ENCODE measurements at regions not wholly inside any gene's neighbourhood (a gene's known extent, or its start where the extent isn't known, plus 50 kb on each side); places are given as distances from the start of the nearest gene placed in this dataset.
"Not testable (repeated sequence)": the region's sequence is repeated elsewhere in the genome, so short reads cannot be mapped to it uniquely, and the experiment has no call there.

DNA sequence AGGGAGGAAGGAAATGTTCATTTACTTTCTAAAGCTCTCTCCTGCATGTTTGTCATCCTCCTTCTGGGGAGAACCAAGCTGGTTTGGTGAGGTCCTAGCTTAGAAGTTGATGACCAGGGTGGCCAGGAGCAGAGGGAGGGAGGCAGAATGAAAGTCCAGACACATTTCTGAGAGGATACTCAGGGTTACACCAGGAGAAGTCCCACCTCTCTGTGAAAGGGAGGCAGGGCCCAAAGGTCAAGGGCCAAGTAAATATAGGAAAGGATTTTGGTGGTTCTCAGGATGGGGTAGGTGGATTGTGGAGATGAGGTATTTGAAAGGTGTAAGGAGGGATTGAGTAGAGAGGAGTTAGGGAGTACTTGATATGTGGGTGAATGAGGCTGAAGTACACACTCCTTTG, 58.0 kb upstream of the FBXO11 start:
- intact Hi-C loops (cut with micrococcal nuclease) = no loop called here
- Mint-ChIP-seq H3K9me3 (no peaks in the 10 kb centered on the region), H3K27me3 (peaks cover 12% of the 10 kb centered on the region), H3K4me1 (ENCODE audit: low read depth) (no peaks in the 10 kb centered on the region), H3K4me3 (no peak overlapping the region), H3K36me3 (no peaks in the 10 kb centered on the region), H3K27ac (no peak overlapping the region)
- no peak for DNase-seq
- ChIA-PET POLR2A (no interaction called here), CTCF (no interaction called here)

DNA sequence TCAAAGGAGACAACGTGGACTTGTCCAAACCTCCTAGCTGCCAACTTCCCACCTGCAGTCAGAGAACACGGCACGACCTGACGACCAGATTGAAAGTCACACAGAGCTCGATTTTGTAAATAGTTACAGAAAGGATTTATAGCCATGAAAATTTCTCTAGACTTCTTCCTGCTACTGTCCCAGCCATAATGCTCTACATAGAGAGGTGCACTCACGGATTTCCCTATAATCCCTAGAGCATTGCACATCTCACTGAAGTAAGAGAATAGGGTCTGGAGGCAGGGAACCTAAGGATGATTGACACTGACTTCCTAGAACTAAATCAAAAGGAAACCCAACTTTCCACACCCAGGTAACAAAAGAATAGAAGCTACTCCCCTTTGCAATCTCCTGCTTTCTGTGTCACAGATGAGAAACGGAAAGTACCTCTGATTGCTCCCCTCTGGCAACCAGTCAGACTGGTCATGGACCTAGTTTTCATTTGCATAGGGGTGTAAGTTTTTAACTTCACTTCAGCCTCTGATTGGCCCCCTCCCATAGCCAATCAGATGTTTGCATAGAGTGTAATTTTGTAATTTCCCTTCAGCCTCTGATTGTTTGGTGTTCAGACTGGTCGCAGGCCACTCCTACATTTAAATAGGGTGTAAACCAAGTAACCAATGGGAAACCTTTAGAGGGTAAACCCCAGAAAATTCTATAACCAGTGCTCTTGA, 58.6 kb upstream of the FBXO11 start:
- ChIA-PET CTCF (no interaction called here), POLR2A (no interaction called here)
- no peaks in the 10 kb centered on the region for H3K4me1 Mint-ChIP-seq (ENCODE audit: low read depth)
- H3K27ac Mint-ChIP-seq = no peak overlapping the region
- H3K9me3 Mint-ChIP-seq = no peaks in the 10 kb centered on the region
- intact Hi-C loops (cut with micrococcal nuclease) = no loop called here
- no peaks in the 10 kb centered on the region for H3K36me3 Mint-ChIP-seq
- no peak overlapping the region for H3K4me3 Mint-ChIP-seq
- H3K27me3 Mint-ChIP-seq = peaks cover 12% of the 10 kb centered on the region
- DNase-seq = no peak

DNA sequence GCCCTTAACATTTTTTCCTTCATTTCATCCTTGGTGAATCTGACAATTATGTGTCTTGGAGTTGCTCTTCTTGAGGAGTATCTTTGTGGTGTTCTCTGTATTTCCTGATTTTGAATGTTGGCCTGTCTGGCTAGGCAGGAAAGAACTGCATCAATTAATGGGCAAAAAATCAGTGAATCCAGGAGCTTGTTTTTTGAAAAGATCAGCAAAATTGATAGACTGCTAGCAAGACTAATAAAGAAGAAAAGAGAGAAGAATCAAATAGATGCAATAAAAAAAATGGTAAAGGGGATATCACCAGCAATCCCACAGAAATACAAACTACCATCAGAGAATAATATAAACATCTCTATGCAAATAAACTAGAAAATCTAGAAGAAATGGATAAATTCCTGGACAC, 70.4 kb upstream of the FBXO11 start:
- H3K36me3 Mint-ChIP-seq; DNase-seq; CTCF ChIA-PET; H3K4me1 Mint-ChIP-seq (ENCODE audit: low read depth); H3K27ac Mint-ChIP-seq; H3K9me3 Mint-ChIP-seq; intact Hi-C loops (cut with micrococcal nuclease); H3K4me3 Mint-ChIP-seq; POLR2A ChIA-PET: not testable (repeated sequence)
- H3K27me3 Mint-ChIP-seq = peaks cover 10% of the 10 kb centered on the region

DNA sequence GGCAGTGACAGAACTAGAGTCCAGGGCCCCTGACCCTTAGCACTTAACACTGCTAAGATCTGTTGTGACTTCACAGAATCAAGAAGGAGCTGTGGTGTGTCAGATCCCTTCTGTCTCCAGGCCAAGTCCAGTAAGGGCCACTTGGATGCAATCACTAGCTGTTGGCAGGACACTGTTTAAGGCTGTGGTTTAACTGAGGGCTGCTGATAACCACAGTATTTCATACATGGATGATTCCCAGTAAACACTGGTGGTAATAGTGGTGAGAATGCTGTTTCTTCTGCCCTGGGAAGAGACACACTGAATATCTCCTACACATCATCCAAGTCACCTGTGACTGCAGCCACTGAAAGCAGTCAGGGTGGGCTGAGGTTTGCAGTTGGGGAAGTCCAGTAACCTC, 77.7 kb upstream of the FBXO11 start:
- no peak overlapping the region for H3K27ac Mint-ChIP-seq
- H3K4me1 Mint-ChIP-seq (ENCODE audit: low read depth) = peaks cover 2% of the 10 kb centered on the region
- no peaks in the 10 kb centered on the region for H3K36me3 Mint-ChIP-seq
- H3K9me3 Mint-ChIP-seq = no peaks in the 10 kb centered on the region
- no peaks in the 10 kb centered on the region for H3K27me3 Mint-ChIP-seq
- CTCF ChIA-PET = no interaction called here
- POLR2A ChIA-PET = no interaction called here
- DNase-seq = no peak
- H3K4me3 Mint-ChIP-seq = no peak overlapping the region
- intact Hi-C loops (cut with micrococcal nuclease) = no loop called here

DNA sequence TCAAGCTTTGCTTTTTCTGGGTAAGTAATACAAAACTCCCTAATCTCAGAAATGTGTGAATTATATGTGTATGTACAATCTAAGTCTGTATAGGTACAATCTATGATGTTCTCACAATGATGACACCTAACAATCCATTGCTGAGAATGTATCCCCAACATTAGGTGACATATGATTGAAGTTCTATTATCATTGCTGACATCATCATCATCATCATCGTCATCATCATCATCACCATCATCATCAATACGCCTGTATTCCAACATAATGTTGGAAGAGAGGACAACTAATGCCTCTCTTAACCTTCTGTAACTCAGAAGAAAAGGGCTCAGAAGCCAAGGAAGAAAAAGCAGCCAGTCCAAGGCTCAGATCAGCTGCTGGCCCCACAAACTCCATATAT, 84.2 kb upstream of the FBXO11 start:
- ChIA-PET CTCF (no interaction called here), POLR2A (no interaction called here)
- no peak for DNase-seq
- no peak overlapping the region for H3K4me3 Mint-ChIP-seq
- no peak overlapping the region for H3K27ac Mint-ChIP-seq
- intact Hi-C loops (cut with micrococcal nuclease) = no loop called here
- no peaks in the 10 kb centered on the region for H3K9me3 Mint-ChIP-seq
- peaks cover 3% of the 10 kb centered on the region for H3K27me3 Mint-ChIP-seq
- peaks cover 4% of the 10 kb centered on the region for H3K4me1 Mint-ChIP-seq (ENCODE audit: low read depth)
- H3K36me3 Mint-ChIP-seq = no peaks in the 10 kb centered on the region

DNA sequence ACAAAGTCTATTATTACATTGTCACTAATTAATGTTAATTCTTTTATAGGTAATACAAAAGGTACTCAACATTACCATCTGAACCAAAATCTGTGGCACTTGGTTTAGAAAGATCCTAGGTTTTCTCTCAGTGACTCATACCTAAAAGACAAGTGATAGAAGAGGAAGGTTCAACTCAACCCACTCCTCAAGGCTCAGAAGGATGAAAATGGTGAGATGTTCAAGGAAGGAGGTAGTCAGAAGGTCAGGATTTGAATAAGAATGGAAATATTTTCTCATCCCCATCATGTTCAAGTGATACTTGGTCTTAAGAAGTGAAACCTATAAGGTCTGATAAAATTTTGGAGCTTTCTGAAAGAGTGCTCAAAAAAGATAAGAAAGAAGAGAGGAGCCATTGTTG, 86.4 kb upstream of the FBXO11 start:
- ChIA-PET CTCF (no interaction called here), POLR2A (interaction anchor here (0.6 kb wide), 1 partner anchor 178 kb away, joined by 3 read pairs; no protein-coding TSS in a partner anchor)
- H3K27me3 Mint-ChIP-seq = peaks cover 3% of the 10 kb centered on the region
- H3K4me1 Mint-ChIP-seq (ENCODE audit: low read depth) = peaks cover 4% of the 10 kb centered on the region
- H3K36me3 Mint-ChIP-seq = no peaks in the 10 kb centered on the region
- no peaks in the 10 kb centered on the region for H3K9me3 Mint-ChIP-seq
- H3K4me3 Mint-ChIP-seq = no peak overlapping the region
- DNase-seq = no peak
- intact Hi-C loops (cut with micrococcal nuclease) = no loop called here
- no peak overlapping the region for H3K27ac Mint-ChIP-seq

DNA sequence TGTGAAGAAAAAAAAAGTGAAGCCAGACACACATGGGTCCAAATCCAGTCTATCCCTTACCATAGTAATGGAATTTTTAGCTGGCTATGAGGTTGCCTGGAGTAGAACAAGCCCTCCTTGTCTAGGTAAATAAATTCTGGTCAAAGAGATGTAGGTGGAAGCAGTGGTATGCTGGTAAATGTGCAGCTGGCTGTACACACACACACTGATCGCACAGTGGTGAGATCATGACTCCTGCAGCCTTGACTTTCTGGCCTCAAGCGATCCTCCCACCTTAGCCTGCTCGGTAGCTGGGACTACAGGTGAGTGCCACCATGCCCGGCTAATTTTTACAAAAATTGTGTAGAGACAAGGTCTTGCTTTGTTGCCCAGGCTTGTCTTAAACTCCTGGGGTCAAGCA, 90.5 kb upstream of the FBXO11 start:
- no peak overlapping the region for H3K27ac Mint-ChIP-seq
- CTCF ChIA-PET = no interaction called here
- peaks cover 4% of the 10 kb centered on the region for H3K4me1 Mint-ChIP-seq (ENCODE audit: low read depth)
- POLR2A ChIA-PET = no interaction called here
- H3K9me3 Mint-ChIP-seq = no peaks in the 10 kb centered on the region
- no peaks in the 10 kb centered on the region for H3K36me3 Mint-ChIP-seq
- no peak overlapping the region for H3K4me3 Mint-ChIP-seq
- intact Hi-C loops (cut with micrococcal nuclease) = no loop called here
- no peak for DNase-seq
- peaks cover 3% of the 10 kb centered on the region for H3K27me3 Mint-ChIP-seq

DNA sequence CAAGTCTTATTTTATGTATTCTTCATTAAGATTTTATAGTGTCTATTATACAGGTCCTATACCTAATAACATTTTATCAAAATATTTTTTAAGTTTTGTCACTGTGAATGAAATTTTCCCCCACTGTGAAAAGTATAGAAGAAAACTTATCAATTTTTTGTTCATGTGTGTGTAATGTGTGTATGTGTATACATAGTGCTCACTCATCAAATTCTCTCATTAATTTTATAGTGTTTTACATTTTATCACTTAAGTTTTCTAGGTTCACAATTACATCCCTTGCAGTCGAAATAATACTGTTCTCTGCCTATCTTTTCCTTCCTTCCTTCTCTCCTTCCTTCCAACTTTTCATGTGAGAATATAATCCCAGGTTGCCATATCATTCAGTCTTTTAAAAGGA, 93.2 kb upstream of the FBXO11 start:
- Mint-ChIP-seq H3K27me3 (peaks cover 3% of the 10 kb centered on the region), H3K4me3 (no peak overlapping the region), H3K9me3 (no peaks in the 10 kb centered on the region), H3K36me3 (no peaks in the 10 kb centered on the region), H3K4me1 (ENCODE audit: low read depth) (no peaks in the 10 kb centered on the region), H3K27ac (no peak overlapping the region)
- DNase-seq = no peak
- intact Hi-C loops (cut with micrococcal nuclease) = no loop called here
- POLR2A ChIA-PET = no interaction called here
- CTCF ChIA-PET = no interaction called here

DNA sequence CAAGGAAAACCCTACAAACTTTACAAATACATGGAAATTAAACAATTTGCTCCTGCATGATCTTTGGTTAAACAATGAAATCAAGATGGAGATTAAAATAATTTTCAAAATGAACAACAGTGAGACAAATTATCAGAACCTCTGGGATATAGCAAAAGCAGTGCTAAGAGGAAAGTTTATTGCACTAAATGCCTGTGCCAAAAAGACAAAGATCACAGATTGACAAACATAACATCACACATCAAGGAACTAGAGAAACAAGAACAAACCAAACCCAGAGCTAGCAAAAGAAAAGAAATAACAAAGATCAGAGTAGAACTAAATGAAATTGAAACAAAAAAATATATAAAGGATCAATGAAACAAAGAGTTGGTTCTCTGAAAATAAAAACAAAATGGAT, 95.2 kb upstream of the FBXO11 start:
- DNase-seq = no peak
- Mint-ChIP-seq H3K4me3 (no peak overlapping the region), H3K9me3 (no peaks in the 10 kb centered on the region), H3K4me1 (ENCODE audit: low read depth) (no peaks in the 10 kb centered on the region), H3K27ac (no peak overlapping the region), H3K36me3 (no peaks in the 10 kb centered on the region), H3K27me3 (no peaks in the 10 kb centered on the region)
- ChIA-PET POLR2A (no interaction called here), CTCF (no interaction called here)
- intact Hi-C loops (cut with micrococcal nuclease) = no loop called here

DNA sequence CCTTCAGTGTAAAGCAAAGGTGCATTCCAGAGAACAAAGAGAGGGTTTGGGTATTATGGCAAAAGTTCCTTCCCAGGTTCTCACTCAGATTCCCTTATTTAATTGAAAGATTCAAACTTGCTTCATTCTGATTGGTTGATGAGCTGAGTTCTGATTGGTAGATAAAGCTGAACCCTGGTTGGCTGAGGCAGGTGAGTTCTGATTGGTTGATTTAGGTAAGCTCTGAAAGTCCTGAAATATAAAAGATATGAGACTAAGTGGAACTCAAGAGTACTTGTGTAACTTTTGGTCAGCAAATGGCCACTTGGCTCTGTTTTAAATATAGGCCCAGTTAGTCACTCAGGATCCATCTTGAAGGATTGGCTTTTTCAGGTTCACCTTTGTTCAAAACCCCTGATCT, 99.8 kb upstream of the FBXO11 start:
- Mint-ChIP-seq H3K9me3 (peaks cover 2% of the 10 kb centered on the region), H3K27ac (no peak overlapping the region), H3K36me3 (no peaks in the 10 kb centered on the region), H3K4me1 (ENCODE audit: low read depth) (no peaks in the 10 kb centered on the region), H3K27me3 (no peaks in the 10 kb centered on the region), H3K4me3 (no peak overlapping the region)
- ChIA-PET CTCF (no interaction called here), POLR2A (no interaction called here)
- no peak for DNase-seq
- intact Hi-C loops (cut with micrococcal nuclease) = no loop called here

DNA sequence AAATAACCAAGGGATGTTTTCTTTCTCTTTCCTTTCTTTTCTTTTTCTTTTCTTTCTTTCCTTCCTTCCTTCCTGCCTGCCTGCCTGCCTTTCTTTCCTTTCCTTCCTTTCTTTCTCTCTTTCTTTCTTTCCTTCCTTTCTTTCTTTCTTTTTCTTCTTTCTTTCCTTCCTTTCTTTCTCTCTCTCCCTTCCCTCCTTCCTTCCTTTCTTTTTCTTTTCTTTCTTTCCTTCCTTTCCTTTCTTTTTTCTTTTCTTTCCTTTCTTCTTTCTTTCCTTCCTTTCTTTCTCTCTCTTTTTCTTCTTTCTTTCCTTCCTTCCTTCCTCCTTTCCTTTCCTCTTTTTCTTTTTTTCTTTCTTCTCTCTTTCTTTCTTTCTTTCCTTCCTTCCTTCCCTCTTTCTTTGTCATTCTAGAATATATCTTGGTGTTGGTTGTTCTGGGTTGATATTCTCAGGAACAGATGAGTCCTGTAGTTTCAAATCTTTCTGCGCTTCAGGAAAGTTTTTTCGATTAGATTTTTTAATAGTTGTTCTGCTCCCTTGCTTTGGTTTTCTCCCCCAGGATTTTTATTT, 101.5 kb upstream of the FBXO11 start:
- ChIA-PET POLR2A (no interaction called here), CTCF (no interaction called here)
- Mint-ChIP-seq H3K9me3 (peaks cover 2% of the 10 kb centered on the region), H3K27me3 (peaks cover 2% of the 10 kb centered on the region), H3K36me3 (no peaks in the 10 kb centered on the region), H3K27ac (no peak overlapping the region), H3K4me3 (no peak overlapping the region), H3K4me1 (ENCODE audit: low read depth) (no peaks in the 10 kb centered on the region)
- DNase-seq = no peak
- intact Hi-C loops (cut with micrococcal nuclease) = no loop called here

DNA sequence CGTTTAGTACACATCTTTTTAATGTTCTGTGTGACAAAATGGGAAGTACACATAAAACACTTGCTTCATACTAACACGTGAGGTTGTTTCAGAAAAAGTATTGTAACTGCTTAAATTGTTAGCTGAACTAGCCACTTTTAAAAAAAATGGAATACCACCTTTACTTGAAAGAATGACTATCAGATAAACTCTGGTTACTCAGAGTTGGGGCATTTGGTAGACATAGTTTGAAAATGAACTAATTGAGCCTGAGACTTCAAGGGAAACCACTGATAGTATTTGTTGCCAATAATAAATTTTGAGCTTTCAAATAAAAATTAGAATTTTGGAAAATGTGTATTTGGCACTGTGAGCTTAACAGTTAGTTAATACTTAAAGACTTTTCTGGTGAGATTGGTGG, 103.0 kb upstream of the FBXO11 start:
- POLR2A ChIA-PET = no interaction called here
- no peak for DNase-seq
- peaks cover 2% of the 10 kb centered on the region for H3K9me3 Mint-ChIP-seq
- no peak overlapping the region for H3K4me3 Mint-ChIP-seq
- no peaks in the 10 kb centered on the region for H3K4me1 Mint-ChIP-seq (ENCODE audit: low read depth)
- no peak overlapping the region for H3K27ac Mint-ChIP-seq
- CTCF ChIA-PET = no interaction called here
- H3K27me3 Mint-ChIP-seq = peaks cover 2% of the 10 kb centered on the region
- no peaks in the 10 kb centered on the region for H3K36me3 Mint-ChIP-seq
- intact Hi-C loops (cut with micrococcal nuclease) = no loop called here

DNA sequence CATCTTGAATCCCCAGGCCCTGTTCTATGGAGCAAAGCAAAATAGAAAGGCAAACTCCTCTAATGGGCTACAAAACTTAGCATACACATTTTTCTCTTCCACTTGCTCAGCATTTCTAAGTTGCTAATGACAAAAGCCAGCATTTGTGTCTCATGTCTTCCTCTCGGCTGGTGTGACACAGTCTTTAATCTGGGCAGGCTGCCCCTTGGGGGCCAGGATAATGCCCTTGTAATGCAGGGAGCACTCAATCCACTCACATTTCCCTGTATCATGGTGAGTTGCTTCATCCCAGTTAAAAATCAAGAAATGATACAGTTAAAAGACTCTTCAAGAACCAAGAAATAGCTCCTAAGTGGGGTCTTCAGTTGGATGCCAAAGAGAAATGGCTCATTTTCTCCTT, 109.1 kb upstream of the FBXO11 start:
- no peak for DNase-seq
- peaks cover 8% of the 10 kb centered on the region for H3K27me3 Mint-ChIP-seq
- no peaks in the 10 kb centered on the region for H3K36me3 Mint-ChIP-seq
- H3K27ac Mint-ChIP-seq = no peak overlapping the region
- intact Hi-C loops (cut with micrococcal nuclease) = no loop called here
- H3K4me3 Mint-ChIP-seq = no peak overlapping the region
- peaks cover 2% of the 10 kb centered on the region for H3K9me3 Mint-ChIP-seq
- H3K4me1 Mint-ChIP-seq (ENCODE audit: low read depth) = no peaks in the 10 kb centered on the region
- POLR2A ChIA-PET = no interaction called here
- CTCF ChIA-PET = no interaction called here
